ENCODE measurements at regions not wholly inside any gene's neighbourhood (a gene's known extent, or its start where the extent isn't known, plus 50 kb on each side); places are given as distances from the start of the nearest gene placed in this dataset.

DNA sequence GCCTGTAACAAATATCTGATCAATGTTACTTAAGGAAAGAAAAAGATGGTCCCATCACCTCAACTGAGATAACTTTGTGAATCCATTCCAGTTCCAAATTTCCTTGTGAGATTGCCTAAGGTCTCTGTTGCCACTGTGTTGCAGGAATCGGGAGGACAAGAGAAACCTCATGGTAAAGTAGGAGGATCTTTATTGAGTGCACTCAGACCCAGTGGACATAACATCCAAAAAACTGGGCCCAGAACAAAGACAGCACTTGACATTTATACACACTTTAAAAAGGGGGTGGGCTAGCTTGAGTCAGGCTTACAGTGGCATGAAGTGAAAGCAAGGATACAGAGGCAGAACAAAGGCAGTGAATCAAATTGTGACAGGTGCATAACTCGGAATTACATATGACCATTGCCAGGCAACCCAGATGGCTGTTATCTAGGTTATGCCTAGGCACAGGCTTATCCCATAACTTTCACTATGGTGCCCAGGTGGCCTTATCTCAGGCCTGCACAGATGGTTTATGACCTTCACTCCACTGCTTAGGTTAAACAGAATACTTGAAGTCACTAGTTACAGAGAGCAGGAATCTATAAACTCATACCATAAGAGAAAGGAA is 459.4 kb upstream of the PCDH20 start:
- no peak for DNase-seq (ENCODE audit: low read depth, low spot score)

DNA sequence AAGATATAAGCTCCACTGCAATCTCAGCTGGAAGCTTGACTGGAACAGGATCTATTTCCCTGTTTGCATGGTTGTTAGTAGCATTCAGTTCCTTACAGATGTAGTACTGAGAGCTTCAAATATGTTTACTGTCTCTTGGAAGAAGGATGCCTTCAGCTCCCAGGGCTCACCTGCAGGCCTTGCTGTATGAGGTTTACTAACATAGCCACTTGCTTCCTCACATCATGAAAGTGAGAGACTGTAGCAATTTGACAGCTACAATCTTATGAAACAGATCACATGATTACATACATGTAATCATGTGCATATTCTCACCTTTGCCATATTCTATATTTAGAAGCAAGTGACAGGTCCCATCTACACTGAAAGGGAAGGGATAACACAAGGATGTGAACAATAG is 458.1 kb upstream of the PCDH20 start:
- no peak for DNase-seq (ENCODE audit: low read depth, low spot score)

DNA sequence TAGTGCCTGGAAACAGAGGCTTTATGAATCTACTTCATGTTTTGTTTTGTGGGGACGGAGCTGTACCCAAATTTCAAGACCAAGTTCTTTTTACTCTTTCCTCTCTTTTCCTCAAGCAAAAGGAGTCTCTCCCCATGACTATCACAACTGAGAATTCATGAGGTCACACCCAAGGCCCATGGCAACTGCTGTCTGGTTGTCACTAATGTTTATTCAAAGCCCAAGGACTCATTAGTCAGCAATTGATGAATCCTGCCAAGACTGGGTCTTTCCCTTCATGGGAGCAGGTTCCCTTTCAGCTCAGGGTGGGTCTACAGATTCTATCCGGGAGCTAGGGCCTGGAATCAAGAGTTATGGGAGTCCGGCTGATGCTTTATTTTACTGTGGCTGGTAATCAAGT is 441.5 kb upstream of the PCDH20 start:
- DNase-seq (ENCODE audit: low read depth, low spot score), result no peak

DNA sequence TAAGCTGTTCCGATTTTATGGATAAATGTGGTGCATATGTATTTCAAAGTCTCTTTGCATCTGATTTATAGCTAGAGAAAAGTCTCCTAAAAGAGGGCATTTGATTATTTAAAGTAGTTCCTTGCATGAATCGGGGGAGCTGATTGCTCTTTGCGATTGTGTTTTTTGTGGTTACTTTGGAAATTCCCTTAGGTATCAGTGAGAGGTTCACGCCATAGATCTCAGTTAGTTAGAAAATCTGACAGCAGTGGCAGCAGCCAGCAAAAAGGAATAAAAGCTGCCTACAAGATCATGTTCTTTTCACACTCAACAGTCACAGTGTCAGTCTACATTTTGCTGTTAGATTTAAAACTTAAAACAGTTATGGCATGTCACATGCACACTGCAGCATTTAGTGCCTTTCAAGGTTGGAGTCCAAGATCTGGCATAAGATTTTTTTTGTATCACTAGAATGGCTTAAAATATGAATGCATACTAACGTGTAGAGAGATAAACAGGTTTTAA is 436.5 kb upstream of the PCDH20 start:
- DNase-seq (ENCODE audit: low read depth, low spot score), result no peak

DNA sequence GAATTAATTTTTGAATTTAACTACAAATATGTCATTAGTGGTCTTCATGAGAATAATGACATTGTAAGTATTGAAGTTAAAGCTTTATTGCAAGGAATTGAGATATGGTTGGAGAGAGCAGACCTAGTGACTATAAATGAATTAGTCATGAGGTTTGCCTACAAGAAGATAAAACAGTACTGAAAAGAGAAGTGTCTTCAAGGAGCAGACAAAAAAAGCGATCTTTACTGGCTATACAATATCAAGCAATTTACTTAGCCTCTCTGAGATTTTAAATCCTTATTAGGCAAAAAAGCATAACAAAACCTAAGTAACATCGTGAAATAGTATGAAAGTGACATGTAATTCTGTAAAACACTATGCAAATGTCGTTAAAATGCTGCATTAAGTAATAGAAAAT is 435.1 kb upstream of the PCDH20 start:
- DNase-seq (ENCODE audit: low read depth, low spot score), result no peak

DNA sequence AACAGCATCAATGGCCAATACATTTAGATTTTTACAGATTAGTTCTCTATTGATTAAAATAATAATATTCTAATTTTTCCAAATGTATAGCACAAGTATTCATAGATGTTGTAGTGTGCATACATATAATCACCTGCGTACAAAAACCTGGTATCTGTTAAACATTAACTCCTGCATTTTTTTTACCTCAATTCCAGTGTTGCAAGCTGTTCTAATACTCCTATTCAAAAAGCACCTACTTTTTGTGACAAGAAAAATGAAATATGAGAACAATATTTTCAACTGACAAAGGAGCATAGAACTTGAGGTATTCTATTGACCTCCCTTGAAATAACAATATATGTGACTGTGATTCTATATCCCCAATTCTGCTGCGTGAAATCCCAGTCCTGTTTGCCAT is 422.9 kb upstream of the PCDH20 start:
- DNase-seq (ENCODE audit: low read depth, low spot score), result no peak

DNA sequence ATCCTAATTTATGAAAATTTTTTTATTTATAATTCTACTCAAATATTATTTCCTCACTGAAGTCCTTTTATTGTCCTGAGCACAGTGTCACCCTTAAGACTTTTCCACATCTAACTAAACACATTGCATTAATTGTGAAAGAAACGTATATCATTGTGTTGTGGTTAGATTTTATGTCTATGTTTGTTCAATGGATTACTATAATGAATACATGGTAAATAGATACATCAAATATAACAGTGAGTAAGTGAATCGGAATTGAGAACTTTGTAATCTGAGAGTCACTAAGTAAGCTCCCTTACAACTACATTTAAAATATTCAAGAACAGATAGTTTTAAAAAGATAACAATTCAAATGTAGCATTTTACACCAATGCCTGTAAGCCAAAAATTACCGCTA is 417.6 kb upstream of the PCDH20 start:
- DNase-seq (ENCODE audit: low read depth, low spot score), result no peak

DNA sequence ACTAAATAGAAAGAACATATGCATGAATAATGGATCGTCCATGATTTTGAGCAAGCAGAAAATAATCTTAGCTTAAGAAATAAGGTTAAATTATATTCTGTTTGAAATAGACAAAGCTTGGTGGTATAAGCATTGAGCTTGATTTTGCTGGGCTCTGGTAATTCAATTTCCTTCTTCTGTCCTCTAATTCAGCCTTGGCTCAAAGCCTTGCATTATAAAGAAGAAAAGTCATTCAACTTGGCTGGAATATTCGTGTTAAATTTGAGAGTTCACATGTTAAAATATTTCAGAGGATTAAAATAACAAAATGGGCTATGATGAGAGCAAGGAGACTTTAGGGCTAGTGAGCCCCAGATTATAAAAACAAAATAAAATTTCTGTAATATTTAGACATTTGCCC is 415.4 kb upstream of the PCDH20 start:
- DNase-seq (ENCODE audit: low read depth, low spot score), result no peak

DNA sequence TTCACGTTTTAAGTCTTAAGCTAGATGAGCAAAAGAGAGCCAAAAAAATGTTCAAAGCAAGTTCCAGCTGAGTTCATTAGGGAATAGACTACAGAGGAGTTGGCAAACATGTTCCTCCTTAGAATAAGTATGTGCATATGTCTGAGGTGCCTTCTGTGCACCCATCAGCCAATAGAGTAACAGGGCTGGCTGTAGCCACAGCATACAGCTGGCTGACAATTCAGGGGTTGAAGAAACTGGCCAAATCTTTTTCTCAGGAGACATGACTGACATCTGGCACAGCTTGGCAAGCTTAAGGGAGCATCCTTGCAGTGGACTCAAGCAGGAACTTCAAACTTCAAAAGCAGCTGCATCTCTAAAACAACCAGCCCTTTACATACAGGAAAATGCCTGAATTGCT is 414.8 kb upstream of the PCDH20 start:
- no peak for DNase-seq (ENCODE audit: low read depth, low spot score)

DNA sequence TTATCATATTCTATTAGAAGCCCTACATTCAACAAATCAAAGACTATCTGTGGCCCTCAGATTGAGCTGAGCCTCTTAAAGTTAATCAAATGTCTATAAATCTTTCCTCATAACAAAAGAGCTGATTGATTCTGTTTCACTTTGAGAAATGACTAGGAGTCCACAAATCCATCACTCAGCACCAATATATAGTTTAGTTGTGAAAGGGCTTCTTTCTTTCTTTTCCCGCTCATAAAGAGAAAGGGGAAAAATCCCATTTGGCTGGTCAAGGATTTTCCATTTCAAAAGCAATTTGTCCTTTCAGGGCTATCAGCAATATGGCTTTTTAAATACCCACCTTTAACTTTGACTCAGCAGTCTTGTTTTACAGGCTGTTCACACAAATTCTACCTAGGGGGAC is 408.5 kb upstream of the PCDH20 start:
- no peak for DNase-seq (ENCODE audit: low read depth, low spot score)

DNA sequence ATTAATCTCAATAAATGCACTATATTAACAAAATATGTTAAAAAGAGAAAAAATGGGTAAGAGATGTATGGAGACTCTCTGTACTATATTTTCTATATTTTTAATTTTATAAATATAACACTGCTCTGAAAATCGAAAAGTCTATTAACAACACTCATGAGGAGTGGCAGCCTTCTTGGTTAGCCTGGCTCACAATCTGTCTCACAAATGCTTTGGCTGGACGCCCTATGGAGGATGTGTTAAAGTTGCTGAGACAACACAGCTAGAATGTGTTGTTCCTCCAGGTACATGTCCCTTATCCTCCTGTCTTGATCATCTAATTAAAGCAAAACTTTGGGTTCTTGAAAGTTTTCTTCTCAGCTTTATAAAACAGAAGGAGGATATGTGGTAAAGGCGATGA is 396.6 kb upstream of the PCDH20 start:
- no peak for DNase-seq (ENCODE audit: low read depth, low spot score)

DNA sequence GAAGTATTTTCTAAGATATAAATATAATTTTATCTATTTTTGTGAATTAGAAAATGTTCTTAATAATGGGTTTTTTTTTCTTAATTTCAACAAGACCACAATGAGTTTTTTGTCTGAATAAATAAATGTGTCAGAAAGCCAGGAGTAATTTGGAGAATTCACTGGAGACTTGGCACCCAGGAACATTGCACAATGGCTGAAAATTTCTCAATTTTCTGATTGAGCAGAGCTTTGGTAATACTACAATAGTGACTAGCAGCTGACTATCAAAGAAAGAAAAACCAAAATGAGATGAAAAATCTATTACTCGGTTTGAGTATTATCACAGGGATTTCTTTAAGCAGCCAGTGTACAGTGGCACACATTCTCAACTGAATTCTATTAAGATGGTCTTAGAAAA is 394.4 kb upstream of the PCDH20 start:
- DNase-seq (ENCODE audit: low read depth, low spot score), result no peak

DNA sequence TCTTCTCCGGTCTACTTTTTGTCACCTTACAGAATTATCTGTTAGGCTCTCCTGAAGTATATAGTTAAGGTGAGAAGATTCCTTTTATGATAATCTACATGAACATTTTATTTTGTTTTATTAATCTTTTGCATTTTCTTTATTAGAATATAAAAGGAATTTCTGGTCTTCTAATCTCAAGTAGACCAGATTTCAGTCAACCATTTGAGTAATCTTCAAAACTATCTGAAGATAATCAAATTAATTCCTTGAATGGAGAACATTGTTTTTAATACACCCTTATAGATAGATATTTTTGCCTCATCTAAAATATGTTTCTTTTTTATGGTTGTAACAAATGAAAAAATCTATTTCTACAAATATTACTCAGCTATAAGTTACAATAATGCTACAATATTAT is 381.7 kb upstream of the PCDH20 start:
- no peak for DNase-seq (ENCODE audit: low read depth, low spot score)

DNA sequence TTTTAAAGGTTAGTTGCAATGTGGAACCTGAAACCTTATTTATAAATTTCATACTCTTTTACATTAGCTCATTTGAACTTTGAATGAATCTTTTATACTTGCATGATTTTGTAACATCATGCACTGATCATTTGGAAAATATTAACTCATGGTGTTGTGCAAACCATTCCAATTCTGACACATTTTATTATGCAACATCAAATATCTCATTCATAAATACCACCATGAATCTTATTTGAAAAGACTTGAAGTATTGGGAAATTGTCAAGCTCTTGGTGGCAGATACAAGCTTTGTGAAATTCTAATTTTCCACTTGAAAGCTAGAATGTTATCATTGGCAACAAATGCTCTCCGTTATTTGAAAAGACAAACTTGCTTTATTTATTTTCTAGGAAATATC is 379.9 kb upstream of the PCDH20 start:
- DNase-seq (ENCODE audit: low read depth, low spot score), result no peak

DNA sequence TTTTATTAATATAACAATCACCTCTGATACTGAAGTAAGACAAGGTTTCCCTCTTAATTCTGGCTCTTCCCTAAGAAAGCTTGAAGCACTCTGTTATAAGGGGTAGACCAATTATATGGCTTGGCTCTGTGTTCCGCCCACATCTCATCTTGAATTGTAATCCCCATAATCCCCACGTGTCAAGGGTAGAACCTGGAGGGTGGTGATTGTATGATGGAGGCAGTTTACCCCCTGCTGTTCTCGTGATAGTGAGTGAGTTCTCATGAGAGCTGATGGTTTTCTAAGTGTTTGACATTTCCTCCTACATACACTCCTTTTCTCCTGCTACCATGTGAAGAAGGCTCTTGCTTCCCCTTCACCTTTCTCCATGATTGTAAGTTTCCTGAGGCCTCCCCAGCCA is 363.8 kb upstream of the PCDH20 start:
- DNase-seq (ENCODE audit: low read depth, low spot score), result no peak

DNA sequence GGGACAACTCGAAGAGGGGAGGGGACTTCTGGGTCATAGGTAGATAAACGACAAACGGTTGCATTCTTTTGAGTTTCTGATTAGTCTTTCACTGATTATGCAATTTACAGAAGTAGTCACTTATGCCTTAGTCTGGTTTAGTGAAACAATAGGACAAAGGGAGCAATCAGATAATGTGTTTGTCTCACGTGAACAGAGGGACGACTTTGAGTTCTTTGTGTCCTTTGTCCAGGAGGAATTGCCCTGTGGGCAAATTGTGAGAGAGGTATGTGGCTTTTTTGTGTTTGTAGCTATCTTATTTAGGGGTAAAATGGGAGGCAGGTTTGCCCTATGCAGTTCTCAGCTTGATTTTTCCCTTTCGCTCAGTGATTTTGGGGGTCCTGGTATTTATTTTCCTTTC is 362.9 kb upstream of the PCDH20 start:
- DNase-seq (ENCODE audit: low read depth, low spot score), result no peak

DNA sequence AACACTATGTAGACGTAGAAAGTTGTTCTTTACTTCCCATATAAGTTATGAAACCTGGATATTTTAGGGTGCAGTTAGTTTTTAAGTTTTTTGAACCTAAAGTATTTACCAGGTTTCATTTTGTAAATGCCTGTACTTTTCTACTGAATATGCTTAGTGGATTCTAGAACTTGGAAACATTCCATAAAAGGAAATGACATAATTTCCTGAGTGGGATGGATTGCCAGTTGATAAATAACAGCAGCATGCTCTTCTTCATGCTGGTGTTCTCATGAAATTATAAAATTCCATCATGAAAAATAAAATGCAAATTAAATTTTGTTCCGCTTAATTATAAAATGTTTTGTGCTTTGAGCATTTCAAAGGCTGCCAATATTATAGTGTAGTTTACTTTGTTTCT is 362.2 kb upstream of the PCDH20 start:
- DNase-seq (ENCODE audit: low read depth, low spot score), result no peak

DNA sequence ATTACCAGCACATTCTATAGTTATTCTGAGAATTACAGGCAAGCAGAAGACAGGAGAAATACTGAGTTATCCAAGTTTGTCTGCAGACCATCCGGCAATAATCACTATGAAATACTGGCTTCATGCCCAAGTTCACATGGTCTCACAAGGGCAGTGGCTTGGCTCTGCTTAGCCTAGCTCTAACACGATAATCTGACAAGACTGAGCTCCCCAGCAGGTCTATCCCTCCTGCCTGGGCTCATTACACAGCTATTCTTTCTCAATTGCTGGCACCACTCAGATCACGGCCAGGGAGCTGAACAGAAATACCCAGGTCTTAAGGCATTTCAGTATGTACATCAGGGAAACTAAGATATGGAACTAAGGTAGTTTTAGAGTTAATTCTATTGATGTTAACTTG is 361.6 kb upstream of the PCDH20 start:
- DNase-seq (ENCODE audit: low read depth, low spot score), result no peak

DNA sequence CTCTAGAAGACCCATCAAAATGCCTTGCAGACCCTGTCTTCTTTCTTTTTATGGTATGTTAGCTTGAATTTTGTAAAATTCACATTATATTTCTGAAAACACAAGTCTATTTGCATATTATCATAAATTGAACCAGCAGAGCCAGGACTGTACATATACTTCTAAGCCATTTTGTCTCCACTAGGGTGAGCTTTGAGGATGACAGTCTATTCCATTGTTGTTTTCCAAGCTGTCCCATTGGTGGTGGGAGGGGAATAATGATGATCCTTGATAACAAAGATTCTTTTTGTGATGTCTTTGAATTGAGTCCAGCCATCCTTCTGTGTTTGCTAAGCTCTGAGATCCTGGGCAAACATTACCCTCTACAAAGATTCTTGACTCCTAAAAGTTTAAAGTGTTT is 359.3 kb upstream of the PCDH20 start:
- no peak for DNase-seq (ENCODE audit: low read depth, low spot score)

DNA sequence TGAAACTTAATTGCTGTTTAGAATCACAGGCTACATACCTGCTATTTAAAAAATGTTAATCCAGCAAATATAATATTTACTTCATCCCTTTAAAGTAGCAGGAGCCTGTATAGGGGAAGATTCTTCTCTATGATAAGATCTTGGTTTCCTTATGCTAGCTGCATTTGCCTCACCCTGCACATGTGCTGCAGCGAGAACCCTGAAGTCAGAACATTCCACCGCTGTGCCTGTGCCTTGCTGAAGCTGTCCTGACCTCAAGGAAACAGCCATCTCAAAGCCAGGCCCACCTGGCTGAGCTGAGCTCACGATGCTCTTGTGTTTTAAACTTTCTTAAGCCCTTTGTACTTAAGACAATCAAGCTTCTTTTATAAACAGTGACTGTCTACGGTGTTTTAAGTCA is 355.0 kb upstream of the PCDH20 start:
- no peak for DNase-seq (ENCODE audit: low read depth, low spot score)

DNA sequence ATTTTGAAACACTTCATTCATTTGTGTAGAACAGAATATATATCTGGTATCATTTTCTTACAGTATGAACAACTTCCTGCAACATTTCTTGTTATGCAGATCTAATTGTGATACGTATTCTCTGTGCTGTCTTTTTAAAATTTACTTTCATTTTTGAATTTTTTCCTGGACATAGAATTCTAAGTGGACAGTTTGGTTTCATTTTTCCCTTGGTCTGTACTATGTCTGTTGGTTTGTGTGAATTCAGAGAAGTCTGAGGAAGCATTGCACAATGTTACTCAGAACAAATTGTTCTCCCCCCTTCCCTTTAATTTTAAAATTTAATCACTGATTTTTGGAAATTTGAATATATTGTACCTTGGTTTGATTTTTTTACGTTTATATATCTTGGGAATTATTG is 352.5 kb upstream of the PCDH20 start:
- DNase-seq (ENCODE audit: low read depth, low spot score), result no peak

DNA sequence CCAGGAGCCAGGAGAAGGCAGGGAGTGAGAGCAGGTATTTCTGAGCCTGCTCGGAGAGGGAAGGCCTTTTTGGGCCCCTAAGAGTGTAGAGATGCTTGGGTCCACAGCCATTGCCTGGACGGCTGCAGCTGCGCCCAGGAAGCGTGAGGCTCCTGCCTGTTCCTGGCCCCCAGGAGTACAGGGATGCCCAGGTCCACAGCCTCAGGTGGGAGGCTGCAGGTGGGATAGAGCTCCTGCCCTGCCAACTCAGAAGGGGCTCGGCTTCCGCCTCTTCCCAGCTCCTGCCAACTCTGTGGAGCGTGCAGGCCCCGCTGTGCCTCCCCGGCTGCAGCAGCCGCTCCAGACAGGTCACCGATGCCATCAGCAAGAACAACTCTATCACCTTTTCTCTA is 351.0 kb upstream of the PCDH20 start:
- no peak for DNase-seq (ENCODE audit: low read depth, low spot score)

DNA sequence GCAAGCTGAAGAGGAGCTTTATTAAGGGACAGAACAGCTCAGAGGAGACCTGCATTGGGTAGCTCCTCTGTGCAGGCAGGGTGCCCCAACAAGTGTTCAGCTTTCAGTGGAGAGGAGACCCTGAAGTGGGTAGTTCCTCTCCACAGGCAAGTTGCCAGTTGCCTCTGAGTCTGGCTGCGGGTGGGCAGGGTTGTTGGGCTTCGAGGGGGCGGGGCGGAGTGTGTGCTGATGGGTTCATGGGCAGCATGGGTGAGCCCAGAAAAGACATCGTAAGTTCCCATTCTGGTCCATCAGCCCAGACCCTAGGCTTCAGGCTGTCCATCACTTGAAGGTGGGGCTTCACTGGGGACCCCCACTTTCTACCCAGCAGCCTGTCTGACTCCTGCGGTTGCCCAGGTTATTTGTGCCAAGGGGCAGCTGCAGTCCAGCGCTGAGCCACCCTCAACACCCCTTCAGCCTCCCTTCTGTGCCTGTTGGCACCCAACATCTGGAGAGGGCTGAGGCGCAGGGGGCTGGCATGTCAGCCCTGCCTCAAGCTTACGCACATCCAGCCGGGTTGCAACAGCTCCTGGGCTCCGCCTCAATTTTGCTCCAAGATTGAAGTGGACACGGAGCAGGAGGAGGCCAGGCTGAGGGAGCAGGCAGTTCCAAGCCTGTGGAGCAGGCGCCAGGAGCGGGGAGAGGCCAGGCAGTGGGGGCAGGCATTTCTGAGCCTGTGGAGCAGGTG is 350.5 kb upstream of the PCDH20 start:
- no peak for DNase-seq (ENCODE audit: low read depth, low spot score)
